GM19455 (cell line): ENCODE measurements at regions not wholly inside any gene's neighbourhood (a gene's known extent, or its start where the extent isn't known, plus 50 kb on each side); places are given as distances from the start of the nearest gene placed in this dataset.

Source experiments
- ATAC-seq: cut with Tn5 transposase; IDR thresholded peaks from one replicate; pipeline ENCODE4 v1.9.1; 2021; ENCODE audit not compliant: unreplicated experiment

- ATAC-seq = no peak
Measured at GRCh38 chr10:128312250-128312649, 186.0 kb upstream of the MKI67 start.

GRCh38 chr10:128314686-128315085 is 188.5 kb upstream of the MKI67 start:
- no peak for ATAC-seq

GRCh38 chr10:128316121-128316726 is 190.0 kb upstream of the MKI67 start:
- ATAC-seq = no peak

GRCh38 chr10:128316925-128317324 is 190.7 kb upstream of the MKI67 start:
- ATAC-seq = no peak

GRCh38 chr10:128318366-128318765 is 192.1 kb upstream of the MKI67 start:
- ATAC-seq = no peak

GRCh38 chr10:128318913-128319312 is 192.7 kb upstream of the MKI67 start:
- ATAC-seq = no peak

GRCh38 chr10:128322106-128322505 is 195.9 kb upstream of the MKI67 start:
- no peak for ATAC-seq

- ATAC-seq = no peak
Measured at GRCh38 chr10:128322950-128323349, 196.7 kb upstream of the MKI67 start.

GRCh38 chr10:128324058-128324827 is 198.0 kb upstream of the MKI67 start:
- ATAC-seq = no peak

- no peak for ATAC-seq
Measured at GRCh38 chr10:128325788-128326187, 199.6 kb upstream of the MKI67 start.

GRCh38 chr10:128326251-128326650 is 200.0 kb upstream of the MKI67 start:
- ATAC-seq = no peak

GRCh38 chr10:128326851-128327250 is 200.6 kb upstream of the MKI67 start:
- no peak for ATAC-seq

- ATAC-seq = no peak
Measured at GRCh38 chr10:128336401-128336800, 210.2 kb upstream of the MKI67 start.

GRCh38 chr10:128337860-128338378 is 211.7 kb upstream of the MKI67 start:
- no peak for ATAC-seq

GRCh38 chr10:128338951-128339350 is 212.7 kb upstream of the MKI67 start:
- ATAC-seq = no peak

GRCh38 chr10:128339753-128340152 is 213.5 kb upstream of the MKI67 start:
- no peak for ATAC-seq

- ATAC-seq = no peak
Measured at GRCh38 chr10:128345353-128345752, 219.1 kb upstream of the MKI67 start.

- no peak for ATAC-seq
Measured at GRCh38 chr10:128360783-128361182, 234.6 kb upstream of the MKI67 start.

GRCh38 chr10:128361487-128361886 is 235.3 kb upstream of the MKI67 start:
- ATAC-seq = no peak

GRCh38 chr10:128362514-128362913 is 236.3 kb upstream of the MKI67 start:
- ATAC-seq = no peak

GRCh38 chr10:128364631-128365030 is 238.4 kb upstream of the MKI67 start:
- ATAC-seq = no peak

- no peak for ATAC-seq
Measured at GRCh38 chr10:128365156-128365725, 239.0 kb upstream of the MKI67 start.
